SKM-1 (cell line): ENCODE measurements at regions not wholly inside any gene's neighbourhood (a gene's known extent, or its start where the extent isn't known, plus 50 kb on each side); places are given as distances from the start of the nearest gene placed in this dataset.
A peak's percentile ranks its signal among the peaks of the same experiment; 100 is the strongest.

Experiments used
- DNase-seq: peaks from one replicate; lab custom pipeline; 2025; ENCODE audit not compliant: unreplicated experiment; lab: John Stamatoyannopoulos, UW

GRCh38 chr2:145729993-145730770, 1210.3 kb upstream of the ZEB2 start:
- no peak for DNase-seq

GRCh38 chr2:145729481-145729880, 1209.6 kb upstream of the ZEB2 start:
- no peak for DNase-seq

GRCh38 chr2:145728511-145728910, 1208.6 kb upstream of the ZEB2 start:
- no peak for DNase-seq

GRCh38 chr2:145725876-145726275, 1206.0 kb upstream of the ZEB2 start:
- DNase-seq, result no peak

GRCh38 chr2:145724311-145724898, 1204.5 kb upstream of the ZEB2 start:
- no peak for DNase-seq

GRCh38 chr2:145723872-145724271, 1204.0 kb upstream of the ZEB2 start:
- no peak for DNase-seq

- no peak for DNase-seq
Observed at GRCh38 chr2:145721681-145722080, 1201.8 kb upstream of the ZEB2 start.

GRCh38 chr2:145715601-145716000, 1195.7 kb upstream of the ZEB2 start:
- DNase-seq, result no peak

- DNase-seq, result no peak
Observed at GRCh38 chr2:145710303-145710702, 1190.4 kb upstream of the ZEB2 start.

GRCh38 chr2:145702305-145702704, 1182.4 kb upstream of the ZEB2 start:
- no peak for DNase-seq

- DNase-seq, result peak; percentile 97
Observed at GRCh38 chr2:145692971-145693478, 1173.1 kb upstream of the ZEB2 start.

- no peak for DNase-seq
Observed at GRCh38 chr2:145691659-145692058, 1171.7 kb upstream of the ZEB2 start.

GRCh38 chr2:145690183-145690778, 1170.4 kb upstream of the ZEB2 start:
- DNase-seq, result no peak

- DNase-seq, result no peak
Observed at GRCh38 chr2:145689277-145689676, 1169.4 kb upstream of the ZEB2 start.

- no peak for DNase-seq
Observed at GRCh38 chr2:145688156-145688555, 1168.2 kb upstream of the ZEB2 start.

- no peak for DNase-seq
Observed at GRCh38 chr2:145687442-145688134, 1167.7 kb upstream of the ZEB2 start.

GRCh38 chr2:145685383-145686050, 1165.6 kb upstream of the ZEB2 start:
- DNase-seq, result no peak

- peak; percentile 68 for DNase-seq
Observed at GRCh38 chr2:145682546-145683157, 1162.7 kb upstream of the ZEB2 start.

- DNase-seq, result no peak
Observed at GRCh38 chr2:145680276-145680675, 1160.4 kb upstream of the ZEB2 start.

GRCh38 chr2:145677371-145677770, 1157.5 kb upstream of the ZEB2 start:
- no peak for DNase-seq

GRCh38 chr2:145674705-145675104, 1154.8 kb upstream of the ZEB2 start:
- no peak for DNase-seq
